Peyer's patch (tissue), 4 donors: ENCODE measurements at regions not wholly inside any gene's neighbourhood (a gene's known extent, or its start where the extent isn't known, plus 50 kb on each side); places are given as distances from the start of the nearest gene placed in this dataset.

ENCODE experiments used
- DNase-seq, 3 donors: peaks; one replicate each; pipeline ENCODE4 v3.0.0-alpha.2; 2017 to 2019
- H3K27ac ChIP-seq, 4 donors: fragments of 200-600 bp; sonication (generic); one replicate each; pipeline ENCODE4 v1.5.1; 2016 to 2019
- H3K27me3 ChIP-seq, 2 donors: fragments of 200-600 bp; sonication (generic); one replicate each; pipeline ENCODE4 v1.5.1; 2019
- H3K36me3 ChIP-seq, 3 donors: fragments of 200-600 bp; sonication (generic); one replicate each; pipeline ENCODE4 v1.5.1; 2016 to 2019
- H3K4me1 ChIP-seq, 4 donors: fragments of 200-600 bp; sonication (generic); one replicate each; pipeline ENCODE4 v1.5.1; 2016 to 2019
- H3K4me3 ChIP-seq, 4 donors: fragments of 200-600 bp; sonication (generic); 1 replicate in 3 of 4; 2 replicates in 1 of 4; pipeline ENCODE4 v1.5.1; 2016 to 2019; ENCODE audit warnings: mild to moderate bottlenecking in 1 of 4
- H3K9me3 ChIP-seq, 4 donors: fragments of 200-600 bp; sonication (generic); one replicate each; pipeline ENCODE4 v1.5.1; 2016 to 2019; ENCODE audit warnings: mild to moderate bottlenecking in 1 of 4
- POLR2A ChIP-seq, 2 donors: fragments of 450-650 bp; IDR thresholded peaks; one replicate each; pipeline ENCODE4 v1.5.1; 2017; ENCODE audit warnings: antibody characterized with exemption in 2 of 2, mild to moderate bottlenecking in 2 of 2, moderate library complexity in 2 of 2
- TF ChIP-seq, protein P1 (sequence below), 6 experiments: fragments of 450-650 bp in 4 of 6; fragments of 200-600 bp in 2 of 6; sonication (generic) in 1 of 6; IDR thresholded peaks; one replicate each; pipeline ENCODE4 v1.5.1; 2017 to 2019; ENCODE audit warnings: antibody characterized with exemption in 6 of 6, mild to moderate bottlenecking in 3 of 6, moderate library complexity in 1 of 6

DNA sequence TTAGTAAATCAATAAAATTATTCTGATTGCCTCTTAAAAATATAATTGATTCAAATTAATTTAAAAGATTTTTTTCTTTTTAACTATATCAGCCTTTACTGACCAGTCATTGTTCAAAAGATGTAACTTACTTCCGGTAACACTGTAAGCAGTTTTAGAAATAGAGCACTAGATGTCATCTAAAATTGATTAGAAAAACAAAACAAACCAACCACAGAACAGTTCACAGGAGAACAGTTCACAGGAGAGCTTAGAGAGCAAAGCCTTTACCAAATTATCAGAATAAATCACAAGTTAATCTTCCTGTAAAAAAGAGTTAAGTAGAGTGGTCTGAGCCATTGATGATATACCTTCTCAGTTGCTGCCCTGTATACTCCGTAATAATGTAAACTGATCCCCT, 133.3 kb upstream of the DGKB start:
- Histone ChIP-seq H3K9me3 (no peaks in the 10 kb centered on the region), H3K27ac (no peak overlapping the region), H3K4me1 (no peaks in the 10 kb centered on the region), H3K27me3 (no peaks in the 10 kb centered on the region), H3K4me3 (no peak overlapping the region), H3K36me3 (no peaks in the 10 kb centered on the region)
- no peak for TF ChIP-seq POLR2A (IDR thresholded peaks at IDR 0.05)
- TF ChIP-seq, protein P1, sequence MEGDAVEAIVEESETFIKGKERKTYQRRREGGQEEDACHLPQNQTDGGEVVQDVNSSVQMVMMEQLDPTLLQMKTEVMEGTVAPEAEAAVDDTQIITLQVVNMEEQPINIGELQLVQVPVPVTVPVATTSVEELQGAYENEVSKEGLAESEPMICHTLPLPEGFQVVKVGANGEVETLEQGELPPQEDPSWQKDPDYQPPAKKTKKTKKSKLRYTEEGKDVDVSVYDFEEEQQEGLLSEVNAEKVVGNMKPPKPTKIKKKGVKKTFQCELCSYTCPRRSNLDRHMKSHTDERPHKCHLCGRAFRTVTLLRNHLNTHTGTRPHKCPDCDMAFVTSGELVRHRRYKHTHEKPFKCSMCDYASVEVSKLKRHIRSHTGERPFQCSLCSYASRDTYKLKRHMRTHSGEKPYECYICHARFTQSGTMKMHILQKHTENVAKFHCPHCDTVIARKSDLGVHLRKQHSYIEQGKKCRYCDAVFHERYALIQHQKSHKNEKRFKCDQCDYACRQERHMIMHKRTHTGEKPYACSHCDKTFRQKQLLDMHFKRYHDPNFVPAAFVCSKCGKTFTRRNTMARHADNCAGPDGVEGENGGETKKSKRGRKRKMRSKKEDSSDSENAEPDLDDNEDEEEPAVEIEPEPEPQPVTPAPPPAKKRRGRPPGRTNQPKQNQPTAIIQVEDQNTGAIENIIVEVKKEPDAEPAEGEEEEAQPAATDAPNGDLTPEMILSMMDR (IDR thresholded peaks at IDR 0.05) = no peak
- no peak for DNase-seq

DNA sequence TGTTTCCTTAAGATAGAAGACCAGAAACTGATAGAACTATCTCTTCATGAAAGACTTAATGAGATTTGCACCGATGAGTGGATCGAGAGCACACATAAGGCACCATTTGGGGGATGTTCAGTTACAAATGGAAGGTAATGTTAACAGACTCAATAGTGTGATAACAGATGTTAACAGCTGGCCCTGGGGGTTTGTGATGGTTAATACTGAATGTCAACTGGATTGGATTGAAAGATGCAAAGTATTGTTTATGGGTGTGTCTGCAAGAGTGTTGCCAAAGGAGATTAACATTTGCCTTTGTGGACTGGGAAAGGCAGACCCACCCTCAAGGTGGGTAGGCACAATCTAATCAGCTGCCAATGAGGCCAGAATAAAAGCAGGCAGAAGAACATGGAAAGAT, 130.5 kb upstream of the DGKB start:
- TF ChIP-seq, protein P1 (IDR thresholded peaks at IDR 0.05) = no peak
- TF ChIP-seq POLR2A (IDR thresholded peaks at IDR 0.05) = no peak
- H3K4me3 ChIP-seq = no peak overlapping the region

DNA sequence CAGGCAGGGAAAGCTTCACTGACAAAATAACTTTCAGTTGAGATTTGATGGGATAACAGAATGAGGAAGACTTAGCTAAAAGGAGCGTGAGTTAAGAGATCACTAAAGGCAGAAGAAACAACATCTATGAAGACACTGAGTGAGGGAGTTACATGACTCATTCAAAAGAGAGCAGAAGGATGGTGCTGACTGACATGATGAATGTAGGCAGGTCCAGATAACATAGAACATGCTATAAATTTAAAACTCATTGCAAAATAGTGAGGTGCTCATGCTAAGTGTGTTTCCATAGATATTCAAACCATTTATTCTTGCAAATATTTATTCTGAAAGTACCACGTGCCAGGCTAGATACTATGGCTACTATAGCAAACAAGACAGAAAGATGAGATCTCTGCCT, 116.4 kb upstream of the DGKB start:
- TF ChIP-seq, protein P1 (IDR thresholded peaks at IDR 0.05) = no peak
- TF ChIP-seq POLR2A (IDR thresholded peaks at IDR 0.05) = no peak
- Histone ChIP-seq H3K4me1 (no peaks in the 10 kb centered on the region), H3K27me3 (no peaks in the 10 kb centered on the region), H3K9me3 (no peaks in the 10 kb centered on the region), H3K36me3 (no peaks in the 10 kb centered on the region), H3K27ac (no peak overlapping the region), H3K4me3 (no peak overlapping the region)
- DNase-seq = no peak

More for the DNA sequence above, 130.5 kb upstream of the DGKB start:
- no peaks in the 10 kb centered on the region for H3K36me3 ChIP-seq
- DNase-seq = no peak
- H3K4me1 ChIP-seq = no peaks in the 10 kb centered on the region
- no peak overlapping the region for H3K27ac ChIP-seq
- H3K27me3 ChIP-seq = no peaks in the 10 kb centered on the region
- H3K9me3 ChIP-seq = no peaks in the 10 kb centered on the region

DNA sequence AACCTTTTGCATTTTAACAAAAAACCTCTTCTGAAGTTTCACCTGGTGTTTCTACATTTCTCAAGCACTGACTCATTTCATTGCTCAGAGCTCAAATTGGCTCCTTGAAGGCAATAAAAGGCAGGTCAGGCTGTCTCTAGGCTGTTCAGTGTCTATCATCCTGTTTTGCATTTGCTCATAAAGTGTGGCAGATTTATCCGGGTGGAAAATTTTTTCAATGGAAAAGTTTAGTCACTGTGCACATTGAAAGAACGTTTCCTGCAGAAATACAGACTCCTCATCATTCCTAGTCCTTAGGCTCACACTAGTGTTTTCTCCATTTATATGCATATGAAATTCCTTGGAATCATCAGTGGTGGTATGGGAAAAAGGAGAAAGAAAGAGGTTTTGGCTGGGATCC, 114.2 kb upstream of the DGKB start:
- no peak overlapping the region for H3K4me3 ChIP-seq
- H3K27me3 ChIP-seq = no peaks in the 10 kb centered on the region
- no peaks in the 10 kb centered on the region for H3K9me3 ChIP-seq
- DNase-seq = no peak
- H3K36me3 ChIP-seq = no peaks in the 10 kb centered on the region
- TF ChIP-seq, protein P1 (IDR thresholded peaks at IDR 0.05) = no peak
- TF ChIP-seq POLR2A (IDR thresholded peaks at IDR 0.05) = no peak
- H3K27ac ChIP-seq = no peak overlapping the region
- no peaks in the 10 kb centered on the region for H3K4me1 ChIP-seq

DNA sequence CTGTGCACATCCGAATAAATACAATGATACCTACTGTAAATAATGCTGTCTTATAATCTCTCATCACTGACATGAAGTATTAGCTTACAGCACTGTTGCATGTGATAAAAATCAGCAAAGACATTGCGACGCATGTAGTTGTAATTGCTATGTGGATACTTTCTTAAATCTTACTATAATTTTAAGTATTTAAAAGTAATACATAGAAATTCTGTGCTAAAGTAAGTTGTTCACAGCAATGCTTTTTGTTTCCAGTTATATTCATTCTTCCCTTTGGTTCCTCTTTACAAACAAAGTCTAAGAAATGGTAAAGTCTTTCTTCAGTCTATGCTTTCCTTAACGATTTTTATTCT, 113.7 kb upstream of the DGKB start:
- TF ChIP-seq, protein P1 (IDR thresholded peaks at IDR 0.05) = no peak
- TF ChIP-seq POLR2A (IDR thresholded peaks at IDR 0.05) = no peak
- Histone ChIP-seq H3K27ac (no peak overlapping the region), H3K9me3 (no peaks in the 10 kb centered on the region), H3K27me3 (no peaks in the 10 kb centered on the region), H3K36me3 (no peaks in the 10 kb centered on the region), H3K4me1 (no peaks in the 10 kb centered on the region), H3K4me3 (no peak overlapping the region)
- no peak for DNase-seq
